NB4 (cell line): ENCODE measurements at regions not wholly inside any gene's neighbourhood (a gene's known extent, or its start where the extent isn't known, plus 50 kb on each side); places are given as distances from the start of the nearest gene placed in this dataset.

Source experiments
- POLR2A ChIP-seq: IDR thresholded peaks from 2 replicates; pipeline ENCODE4 v1.6.1; 2011; ENCODE audit warnings: mild to moderate bottlenecking; ENCODE audit not compliant: insufficient read length; ENCODE audit errors: extremely low read depth
- TF ChIP-seq, protein P1 (sequence below): IDR thresholded peaks from 2 replicates; pipeline ENCODE4 v1.6.1; 2011; ENCODE audit warnings: low read depth, low read length

DNA sequence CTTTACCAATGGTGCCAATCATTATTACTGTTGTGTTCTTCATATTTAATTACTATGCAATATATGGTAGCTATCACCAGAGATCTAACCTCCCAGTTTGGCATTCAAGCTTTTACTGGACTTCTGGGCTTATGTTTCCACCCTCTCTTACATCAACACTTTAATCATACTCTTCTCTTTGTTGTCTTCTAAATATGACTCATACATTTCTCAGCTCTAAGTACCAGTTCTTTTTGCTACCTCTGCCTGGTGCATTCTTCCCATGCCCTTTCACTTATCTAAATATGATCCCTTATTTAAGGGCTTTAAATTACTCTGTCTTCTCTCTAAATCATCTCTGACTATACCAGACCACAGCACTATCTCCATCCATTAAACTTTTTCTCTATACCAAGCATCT is 246.1 kb upstream of the CCDC196 start:
- TF ChIP-seq, protein P1, sequence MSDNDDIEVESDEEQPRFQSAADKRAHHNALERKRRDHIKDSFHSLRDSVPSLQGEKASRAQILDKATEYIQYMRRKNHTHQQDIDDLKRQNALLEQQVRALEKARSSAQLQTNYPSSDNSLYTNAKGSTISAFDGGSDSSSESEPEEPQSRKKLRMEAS = no peak
- TF ChIP-seq POLR2A = no peak
